ENCODE measurements at regions not wholly inside any gene's neighbourhood (a gene's known extent, or its start where the extent isn't known, plus 50 kb on each side); places are given as distances from the start of the nearest gene placed in this dataset.
A peak's percentile ranks its signal among the peaks of the same experiment; 100 is the strongest.

DNA sequence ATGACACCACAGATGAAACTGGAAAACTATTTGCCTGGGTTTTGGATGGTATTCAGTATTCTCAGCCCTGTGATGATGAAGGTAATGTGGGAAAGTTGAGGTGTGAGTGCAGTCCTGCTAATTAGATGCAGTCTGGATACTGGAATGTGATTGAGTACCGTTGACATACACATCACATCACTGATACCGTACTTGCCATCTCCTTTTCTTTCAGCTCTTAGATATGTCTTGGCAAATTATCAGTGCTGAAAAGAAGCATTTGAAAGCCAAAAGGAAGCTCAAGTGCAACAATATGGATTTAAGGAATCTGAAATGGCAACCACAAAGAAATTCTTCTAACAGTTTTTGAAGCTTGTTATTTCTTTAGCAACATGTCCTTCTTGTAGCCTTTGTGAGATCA, 381.4 kb upstream of the TGFBR2 start:
- DNase-seq, result no peak

DNA sequence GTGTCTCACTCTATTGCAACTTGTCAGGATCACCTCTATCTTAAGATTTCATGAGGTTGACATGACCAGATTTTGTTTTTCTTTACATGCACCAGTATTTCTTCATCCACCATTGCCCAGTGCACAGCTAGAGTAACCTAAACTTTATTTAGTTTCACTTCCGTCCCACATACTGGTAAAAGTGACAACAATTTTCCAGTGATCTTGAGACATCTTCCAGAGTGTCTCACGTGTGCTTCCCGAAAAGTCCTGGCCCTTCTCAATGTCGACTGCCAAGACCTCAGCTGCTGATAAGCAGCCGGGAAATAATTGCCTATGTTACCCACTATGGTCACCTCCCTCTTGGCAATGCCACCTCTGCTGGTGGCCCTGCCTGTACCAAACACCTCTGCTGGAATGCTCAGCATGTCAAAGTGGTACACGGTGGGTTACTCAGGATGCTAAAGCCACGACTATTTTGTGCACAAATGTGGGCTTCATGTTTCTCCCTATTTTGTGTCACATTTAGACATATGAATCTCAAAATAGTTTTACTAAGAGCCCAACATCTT, 379.7 kb upstream of the TGFBR2 start:
- DNase-seq, result no peak

DNA sequence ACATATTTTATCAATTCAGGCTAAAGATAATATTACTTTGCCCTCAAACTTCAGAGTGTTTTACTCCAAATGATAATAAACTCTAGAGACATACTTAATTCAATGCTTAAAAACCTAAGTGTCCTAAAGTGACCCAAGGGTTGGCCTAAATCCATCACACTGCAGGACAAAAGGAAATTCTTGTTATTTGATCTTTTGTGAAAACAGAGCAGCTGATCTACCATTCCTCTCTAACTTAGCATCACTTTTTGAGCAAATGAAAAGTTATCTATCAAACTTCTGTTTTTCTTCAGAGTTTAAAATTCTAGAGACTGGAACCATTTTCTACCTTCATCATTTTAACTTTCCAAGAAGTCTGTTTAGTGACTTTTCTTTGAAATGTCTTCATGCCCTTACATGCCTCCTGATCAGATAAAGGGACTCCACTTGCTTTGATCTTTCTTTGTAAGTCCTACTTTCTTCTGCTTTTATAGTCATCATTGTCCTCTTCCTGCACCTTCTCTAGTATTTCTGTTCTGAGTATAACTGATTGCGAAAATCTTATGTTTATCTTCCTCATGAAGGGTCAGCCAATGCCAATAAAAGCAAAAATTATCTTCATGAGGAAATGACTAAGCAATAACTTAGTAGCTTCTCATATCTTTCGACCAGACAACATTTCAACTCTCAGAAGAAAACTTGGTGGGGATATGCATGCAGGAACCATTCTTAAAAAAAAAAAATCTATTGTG, 378.7 kb upstream of the TGFBR2 start:
- no peak for DNase-seq

DNA sequence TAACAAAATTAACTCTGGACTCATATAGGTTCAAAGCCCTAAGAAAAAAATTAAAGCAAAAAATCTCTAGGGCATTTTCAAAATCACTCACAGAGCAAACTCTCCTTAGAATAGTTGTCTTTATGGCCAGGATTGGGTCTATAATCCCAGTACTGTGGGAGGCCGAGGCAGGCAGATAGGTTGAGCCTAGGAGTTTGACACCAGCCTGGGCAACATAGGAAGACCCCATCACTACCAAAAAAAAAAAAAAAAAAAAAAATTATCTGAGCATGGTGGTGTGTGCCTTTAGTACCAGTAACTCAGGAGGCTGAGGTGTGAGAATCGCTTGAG, 378.1 kb upstream of the TGFBR2 start:
- DNase-seq, result no peak

DNA sequence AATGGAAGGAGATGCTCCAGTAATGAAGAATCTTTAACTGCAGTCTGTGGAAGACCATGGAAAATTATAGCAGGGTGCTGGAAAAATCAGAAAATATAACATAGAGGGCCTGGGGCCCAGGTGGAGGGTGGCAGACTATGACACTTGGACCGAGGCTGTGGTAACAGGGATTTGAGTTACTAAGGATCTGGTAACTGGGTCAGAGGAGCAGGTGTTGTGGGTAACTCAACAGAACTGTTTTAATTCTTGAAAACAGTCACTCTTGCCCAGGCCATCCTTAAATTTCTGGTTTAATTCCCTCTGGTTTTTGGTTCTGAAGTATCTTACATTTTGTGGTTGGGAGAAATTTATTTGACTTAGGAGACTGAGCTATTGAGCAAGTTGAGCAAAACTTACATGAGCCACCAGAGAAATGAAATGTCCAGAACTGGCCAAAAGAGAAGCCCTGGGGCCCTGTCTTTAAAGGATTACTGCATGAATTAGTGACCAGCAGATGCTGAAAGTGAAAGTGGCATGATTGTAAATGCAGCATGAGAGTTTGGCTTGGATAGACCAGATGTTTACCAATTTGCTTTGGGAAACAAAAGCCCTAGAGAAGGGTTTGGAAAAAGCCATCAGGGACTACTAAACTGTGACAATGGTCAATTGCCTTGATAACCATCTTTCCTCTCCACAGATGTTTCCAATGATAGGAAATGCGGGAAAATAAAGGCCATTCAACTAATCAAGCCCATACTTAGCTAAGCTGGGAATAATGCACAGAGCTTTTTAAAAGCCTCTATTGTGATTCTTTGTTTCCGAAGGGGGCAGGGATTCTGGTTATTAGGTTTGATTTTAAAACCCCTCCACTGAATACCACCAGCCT, 374.9 kb upstream of the TGFBR2 start:
- no peak for DNase-seq

DNA sequence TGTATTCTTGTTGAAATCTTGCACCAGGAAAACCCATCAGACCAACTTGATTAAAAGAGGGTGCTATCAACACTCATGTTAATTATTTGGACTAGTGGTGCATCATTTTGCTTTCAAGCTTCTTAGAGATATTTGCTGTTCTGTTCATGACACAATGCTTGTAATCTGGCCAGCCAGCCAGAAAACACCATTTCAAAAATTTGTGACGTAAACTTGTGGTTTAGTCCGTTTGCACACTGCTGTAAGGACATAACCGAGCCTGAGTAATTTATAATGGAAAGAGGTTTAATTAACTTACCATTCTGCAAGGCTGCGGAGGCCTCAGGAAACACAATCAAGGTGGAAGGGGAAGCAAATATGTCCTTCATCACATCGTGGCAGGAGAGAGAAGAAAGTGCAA, 374.3 kb upstream of the TGFBR2 start:
- no peak for DNase-seq

DNA sequence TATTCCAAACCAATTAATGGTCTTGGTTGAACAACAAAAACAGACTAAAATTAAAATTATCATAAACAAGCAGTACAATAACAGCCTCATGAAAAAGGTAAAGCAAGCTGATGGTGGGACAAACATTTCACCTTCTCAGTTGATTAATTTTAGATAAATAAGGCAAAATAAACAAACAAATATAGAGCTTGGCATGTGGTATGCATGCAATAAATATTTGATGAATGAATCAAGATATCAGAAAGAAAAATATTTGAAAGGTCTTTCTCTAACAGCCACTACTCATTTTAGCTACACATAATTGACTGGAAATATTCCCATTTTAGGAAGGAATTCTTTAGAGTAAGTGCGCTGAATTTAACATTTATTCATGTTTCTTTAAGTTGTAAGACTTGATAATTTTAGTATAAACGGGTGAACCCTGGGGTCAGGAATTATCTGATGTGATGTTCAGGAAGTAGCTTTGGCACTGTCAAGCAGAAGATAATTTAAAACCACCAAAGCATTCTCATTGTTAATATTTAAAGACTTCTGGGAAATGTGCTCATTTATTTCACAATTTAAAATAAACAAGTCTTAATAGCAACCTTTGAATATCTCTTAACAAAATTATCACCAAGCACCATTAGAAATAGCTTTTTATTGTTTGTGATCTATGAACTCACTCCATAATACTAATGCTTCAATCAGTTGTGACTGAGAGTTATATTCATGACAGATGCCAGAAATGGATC, 372.3 kb upstream of the TGFBR2 start:
- no peak for DNase-seq

DNA sequence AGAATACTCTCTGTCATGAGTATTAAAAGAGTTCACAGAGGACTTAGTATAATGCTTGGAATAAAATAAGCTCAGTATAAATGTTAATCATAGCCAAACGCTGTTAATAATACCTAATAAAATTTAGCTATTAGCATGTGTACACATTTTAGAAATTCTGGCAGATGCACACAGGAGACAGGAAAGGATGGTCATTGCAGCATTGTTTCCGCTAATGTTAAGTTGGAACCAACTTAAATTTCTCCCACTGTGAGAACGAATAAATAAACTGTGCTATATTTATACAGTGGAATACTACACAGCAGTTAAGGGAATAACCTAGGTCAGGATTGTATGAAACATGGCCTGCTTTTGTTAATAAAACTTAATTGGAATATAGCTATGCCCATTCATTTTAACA, 370.4 kb upstream of the TGFBR2 start:
- no peak for DNase-seq

DNA sequence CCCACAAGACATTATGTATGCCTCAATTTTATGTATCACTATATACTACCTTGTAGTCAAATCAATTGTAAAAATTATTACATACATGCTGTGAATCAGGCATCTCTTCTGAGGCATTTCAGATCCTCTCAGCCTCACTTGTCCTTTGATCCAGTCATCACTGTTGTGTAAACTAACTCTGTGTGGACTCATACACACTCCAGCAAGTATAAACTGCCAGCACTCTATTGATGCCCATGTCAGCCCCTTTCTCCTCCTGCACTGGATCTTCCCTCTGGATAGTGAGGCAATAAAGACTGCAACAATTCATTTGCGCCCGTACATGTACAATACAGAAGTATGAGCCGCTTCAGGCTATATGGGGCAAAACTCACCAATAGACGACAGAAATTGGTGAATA, 364.7 kb upstream of the TGFBR2 start:
- DNase-seq, result no peak

DNA sequence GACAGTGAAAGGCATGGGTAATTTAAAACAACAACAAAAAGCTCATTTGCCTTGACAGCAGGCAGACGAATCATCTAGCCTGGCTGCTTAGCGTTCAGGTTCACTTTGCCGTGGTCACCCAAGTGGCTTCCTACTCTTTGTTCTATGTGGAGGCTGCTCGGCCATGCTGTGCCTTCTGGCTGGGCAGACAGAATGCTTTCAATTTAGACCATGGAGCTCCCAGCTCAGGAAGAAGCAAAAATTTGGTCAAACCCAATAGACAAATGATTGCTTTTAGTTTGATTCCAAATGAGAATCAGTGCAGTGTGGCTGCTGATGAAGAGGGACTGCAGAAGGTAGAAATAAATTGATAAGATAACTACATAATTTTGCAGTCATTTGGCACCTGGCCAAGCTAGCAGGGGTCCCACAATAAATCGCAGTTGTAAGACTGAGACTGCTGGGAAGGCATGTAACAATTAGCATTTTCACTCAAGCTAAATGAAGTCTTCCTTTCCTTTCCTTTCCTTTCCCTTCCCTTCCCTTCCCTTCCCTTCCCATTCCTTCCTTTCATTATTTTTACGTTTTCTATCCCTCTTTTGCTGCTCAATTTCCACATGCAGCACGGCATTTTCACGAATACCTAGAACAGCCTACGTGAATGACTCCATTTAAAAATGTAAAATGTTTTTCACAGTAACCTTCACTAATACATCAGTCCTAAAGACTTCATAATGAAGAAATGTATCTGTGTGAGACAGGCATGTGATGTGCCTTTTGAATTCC, 360.4 kb upstream of the TGFBR2 start:
- no peak for DNase-seq

DNA sequence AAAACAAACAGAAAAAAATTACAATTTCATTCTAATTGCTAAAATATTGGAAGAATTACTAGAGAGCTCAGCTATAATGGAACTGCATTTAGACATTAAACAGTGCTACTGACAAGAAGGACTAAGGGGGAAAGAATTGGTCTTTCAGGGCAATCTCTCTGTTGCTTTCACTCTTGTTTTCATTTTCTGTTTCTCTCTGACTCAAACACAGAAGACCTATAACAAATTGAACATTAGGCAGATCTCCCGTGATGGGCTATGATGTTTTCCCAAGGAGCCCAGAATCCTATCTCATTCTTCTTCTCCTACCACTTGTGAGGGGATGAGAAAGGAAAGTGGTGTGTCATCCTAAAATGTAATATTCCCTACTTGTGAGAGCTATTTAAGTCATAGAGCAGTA, 358.0 kb upstream of the TGFBR2 start:
- DNase-seq, result no peak

DNA sequence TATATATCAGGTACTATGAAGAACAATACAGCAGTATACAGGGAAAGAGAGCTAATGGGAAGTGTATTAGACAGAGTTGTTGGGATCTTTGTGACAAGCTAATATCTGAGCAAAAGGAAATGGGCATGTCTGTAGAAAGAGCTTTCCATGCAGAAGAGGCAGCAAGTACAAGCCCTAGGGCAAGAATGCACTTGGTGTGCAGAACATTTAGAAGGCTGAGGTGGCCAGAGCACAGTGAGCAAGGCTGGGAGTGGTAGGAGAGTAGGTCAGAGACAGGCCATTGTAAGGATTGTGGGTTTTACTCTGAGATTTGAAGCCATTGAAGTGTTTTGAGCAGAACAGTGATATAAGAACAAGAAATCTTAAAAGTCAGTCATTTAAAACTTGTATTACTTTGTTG, 353.9 kb upstream of the TGFBR2 start:
- no peak for DNase-seq

DNA sequence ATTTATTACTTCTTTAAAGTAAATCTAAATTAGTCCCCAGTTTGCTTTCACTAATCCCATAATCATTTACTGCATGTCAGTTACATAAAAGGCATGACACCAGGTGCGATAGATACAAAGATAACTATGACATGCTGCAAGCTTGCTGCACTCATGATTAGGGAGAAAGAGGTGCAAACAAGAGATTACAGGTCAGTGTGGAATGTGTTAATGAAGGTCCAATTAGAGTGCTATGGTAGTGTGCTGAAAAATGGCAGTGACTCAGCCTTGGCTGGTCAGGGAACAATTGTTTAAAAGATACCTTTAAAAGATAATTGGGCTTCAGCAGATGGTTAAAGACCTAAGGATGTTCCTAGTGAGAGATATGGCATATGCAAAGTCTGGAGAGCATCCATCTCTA, 352.6 kb upstream of the TGFBR2 start:
- DNase-seq, result no peak

DNA sequence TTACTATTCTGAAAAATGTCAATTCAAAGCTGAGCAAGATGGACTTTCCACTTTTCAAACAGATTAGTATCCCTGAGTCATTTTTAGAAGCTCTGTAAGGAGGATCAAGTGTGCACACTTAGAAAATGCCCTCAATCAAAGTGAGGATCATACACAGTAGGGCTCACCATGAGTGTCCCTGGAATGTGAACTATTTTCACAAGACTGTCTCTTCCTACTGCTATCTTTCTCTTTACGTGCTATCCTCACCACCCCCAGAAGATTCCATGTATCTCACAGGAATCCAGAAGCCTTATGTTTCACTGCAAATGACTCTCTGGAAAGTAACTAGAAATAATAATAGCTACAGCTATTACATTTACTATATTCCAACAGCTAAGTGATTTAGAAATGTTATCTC, 349.9 kb upstream of the TGFBR2 start:
- DNase-seq, result no peak

DNA sequence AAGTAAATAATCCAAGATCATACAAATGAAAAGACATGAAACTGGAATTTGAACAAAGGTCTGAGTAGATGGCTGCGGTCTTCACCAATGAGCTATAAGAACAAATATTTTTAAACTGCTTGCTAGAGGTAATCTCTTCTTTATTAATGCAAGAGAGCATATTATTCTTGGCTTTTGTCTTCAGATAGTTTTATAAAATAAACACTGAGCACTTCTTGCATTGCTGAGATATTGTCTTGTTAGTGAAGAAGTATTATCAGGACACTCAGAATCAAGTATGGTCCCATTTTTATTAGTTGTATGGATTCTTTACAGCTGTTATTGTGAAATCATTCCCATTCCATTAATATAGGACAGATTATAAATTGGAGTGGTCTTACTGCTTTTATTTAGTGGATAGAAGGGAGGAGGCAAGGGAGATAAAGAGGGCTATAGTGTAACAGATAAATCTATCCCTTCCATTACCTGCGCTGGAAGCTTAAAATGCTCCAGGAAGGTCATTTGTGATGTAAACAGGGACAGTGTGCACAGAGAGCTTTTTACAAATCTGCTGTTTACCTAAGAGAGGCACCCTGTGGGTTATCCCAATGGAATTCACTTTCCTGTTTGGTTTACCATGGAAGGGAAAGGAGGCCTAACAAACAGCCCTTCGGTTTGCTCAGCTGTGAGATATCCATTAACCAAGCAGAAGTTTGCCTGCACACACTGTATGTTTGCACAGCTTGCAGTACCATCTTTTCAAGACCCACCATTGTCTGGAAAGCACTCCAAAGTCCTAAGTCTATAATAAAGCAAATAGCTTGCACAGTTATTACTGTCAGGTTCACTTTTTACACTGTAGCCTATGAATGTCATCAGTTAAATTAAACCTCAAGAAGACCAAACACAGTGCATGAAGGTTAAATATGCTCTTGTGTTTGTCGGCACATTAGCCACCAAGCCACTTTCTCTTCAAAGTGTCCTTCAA, 347.7 kb upstream of the TGFBR2 start:
- DNase-seq, result no peak

DNA sequence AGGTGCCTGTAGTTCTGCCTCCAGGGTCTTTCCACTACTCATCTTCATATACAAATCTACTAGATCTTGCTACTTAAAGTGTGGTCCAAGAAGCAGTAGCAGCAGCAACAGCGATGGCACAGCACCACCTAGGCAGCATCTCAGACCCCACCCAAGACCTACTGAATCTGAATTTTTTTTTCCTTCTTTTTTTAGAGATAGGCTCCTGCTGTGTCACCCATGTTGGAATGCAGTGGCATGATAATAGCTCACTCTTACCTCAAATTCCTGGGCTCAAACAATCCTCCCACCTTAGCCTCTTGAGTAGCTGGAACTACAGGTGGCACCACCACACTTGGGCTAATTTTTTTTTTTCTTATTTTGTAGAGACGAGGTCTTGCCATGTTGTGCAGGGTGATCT, 346.7 kb upstream of the TGFBR2 start:
- no peak for DNase-seq

DNA sequence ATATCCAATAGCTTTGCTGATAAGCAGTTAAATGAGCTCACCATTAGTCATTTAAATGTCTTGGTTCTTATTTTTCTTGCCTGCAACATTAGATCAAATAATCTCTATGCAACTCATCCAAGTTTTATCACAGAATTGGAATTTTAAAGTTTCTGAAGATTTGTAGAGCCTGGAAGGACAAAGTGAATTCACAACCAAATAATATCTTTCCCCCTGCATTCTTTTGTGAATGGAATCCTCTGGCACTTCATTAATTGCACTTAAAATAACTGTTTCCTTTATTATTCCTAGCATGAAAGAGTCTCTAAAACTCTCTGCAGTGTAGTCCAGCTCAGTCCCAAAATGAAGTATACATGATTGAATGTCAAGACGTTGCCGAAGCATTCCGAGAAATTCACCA, 345.6 kb upstream of the TGFBR2 start:
- no peak for DNase-seq

DNA sequence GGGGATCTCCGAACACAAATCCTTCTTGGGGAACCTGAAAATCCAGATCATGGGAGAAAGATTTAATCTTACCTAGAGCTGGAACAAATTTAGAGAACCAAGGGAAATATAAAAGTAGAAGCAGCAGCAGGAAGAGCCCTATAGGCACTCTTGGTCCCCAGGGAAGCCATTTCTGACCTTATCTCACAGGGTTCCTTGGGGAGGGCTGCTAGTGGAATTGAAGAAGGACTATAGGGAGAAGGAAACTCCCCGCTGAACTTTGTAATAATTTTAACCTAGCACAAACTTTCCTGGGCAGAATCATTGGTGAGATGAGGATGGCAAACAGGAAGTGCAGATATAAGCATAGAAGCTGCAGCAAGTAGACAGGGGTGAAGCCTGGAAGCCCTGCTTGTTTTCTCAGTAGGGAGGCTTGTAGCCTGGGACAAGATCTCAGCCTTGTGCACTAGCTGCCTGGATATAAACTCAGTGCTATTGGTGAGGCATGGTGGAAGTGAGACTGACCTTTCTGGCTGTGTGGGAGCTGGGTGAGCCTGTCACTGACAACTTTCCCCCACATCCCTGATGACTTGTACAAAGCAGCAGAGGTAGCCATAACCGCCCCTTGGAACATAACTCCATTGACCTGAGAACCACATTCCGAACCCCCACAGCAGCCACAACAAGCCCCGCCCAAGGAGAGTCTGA, 343.0 kb upstream of the TGFBR2 start:
- DNase-seq, result no peak

DNA sequence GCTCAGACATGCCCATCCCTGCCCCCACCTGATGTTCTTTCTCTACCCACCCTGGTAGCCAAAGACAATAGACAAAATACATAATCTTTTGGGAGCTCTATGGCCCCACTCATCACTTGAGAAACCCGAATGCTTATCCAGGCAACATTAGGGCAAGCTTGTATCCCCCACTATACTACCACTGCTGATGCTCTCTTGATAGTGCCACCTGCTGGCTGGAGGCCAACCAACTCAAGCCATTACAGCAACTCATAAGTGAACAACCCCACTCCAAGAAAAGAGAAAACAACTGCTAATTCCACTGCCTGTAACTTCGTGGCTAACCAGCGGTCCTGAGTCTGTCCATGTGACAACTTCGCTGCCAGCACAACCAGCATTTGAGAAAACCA, 342.5 kb upstream of the TGFBR2 start:
- DNase-seq, result peak in 1 of 2 experiments; percentile 25

DNA sequence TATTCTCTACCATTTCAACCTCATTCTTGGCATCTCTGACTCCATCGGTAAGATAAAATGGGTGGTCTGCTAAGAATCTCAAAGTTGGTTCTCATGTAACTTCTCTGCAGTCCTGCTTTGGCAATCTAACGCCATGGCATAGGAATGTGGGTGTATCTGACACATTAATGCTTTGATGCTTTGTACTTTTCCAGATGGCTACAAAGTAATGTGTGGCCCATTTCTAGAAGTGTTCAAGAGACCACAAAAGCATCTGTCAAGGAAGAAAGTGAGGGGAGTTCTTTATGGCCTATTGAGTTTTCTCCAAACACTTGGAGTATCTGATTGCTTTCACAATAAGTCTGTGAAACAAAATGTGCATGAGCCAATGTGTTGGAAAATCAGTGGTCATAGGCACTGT, 339.9 kb upstream of the TGFBR2 start:
- no peak for DNase-seq

DNA sequence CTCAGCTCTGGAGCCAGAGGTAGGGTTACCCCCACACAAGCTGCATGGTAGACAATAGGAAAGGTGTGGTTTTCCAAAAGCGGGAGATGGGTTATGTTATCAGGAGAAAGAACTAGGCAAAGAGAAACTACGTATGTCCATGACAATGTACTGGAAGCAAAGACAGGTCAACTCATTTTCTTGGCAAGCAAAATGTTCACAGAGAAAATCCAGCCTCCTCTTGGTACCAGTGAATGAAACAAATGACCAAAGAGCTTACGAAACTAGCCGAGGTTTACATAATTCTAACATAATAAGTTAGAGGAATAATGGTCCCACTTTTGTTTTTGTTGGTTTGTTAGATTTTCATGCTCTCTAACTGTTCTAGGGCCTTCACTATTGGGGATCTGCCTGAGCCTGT, 338.1 kb upstream of the TGFBR2 start:
- DNase-seq, result no peak
